ENCODE measurements at regions not wholly inside any gene's neighbourhood (a gene's known extent, or its start where the extent isn't known, plus 50 kb on each side); places are given as distances from the start of the nearest gene placed in this dataset.

GRCh38 chr4:58075724-58076123 is 965.5 kb upstream of the IGFBP7 start:
- TF ChIP-seq CTCF (IDR thresholded peaks at IDR 0.05) (no peak), ZFX (IDR thresholded peaks at IDR 0.05; ENCODE audit: borderline replicate concordance) (no peak)

All from 22Rv1 (cell line).